GM20000 (cell line): ENCODE measurements at regions not wholly inside any gene's neighbourhood (a gene's known extent, or its start where the extent isn't known, plus 50 kb on each side); places are given as distances from the start of the nearest gene placed in this dataset.

Experiments used
- DNase-seq: peaks from one replicate; pipeline ENCODE4 v3.0.0; 2012; ENCODE audit warnings: low spot score
- TF ChIP-seq, protein P1 (sequence below): IDR thresholded peaks from 2 replicates; pipeline ENCODE4 v1.5.1; 2012; ENCODE audit warnings: mild to moderate bottlenecking, control low read depth; ENCODE audit errors: extremely low read depth, missing control alignments

- no peak for DNase-seq
- TF ChIP-seq, protein P1, sequence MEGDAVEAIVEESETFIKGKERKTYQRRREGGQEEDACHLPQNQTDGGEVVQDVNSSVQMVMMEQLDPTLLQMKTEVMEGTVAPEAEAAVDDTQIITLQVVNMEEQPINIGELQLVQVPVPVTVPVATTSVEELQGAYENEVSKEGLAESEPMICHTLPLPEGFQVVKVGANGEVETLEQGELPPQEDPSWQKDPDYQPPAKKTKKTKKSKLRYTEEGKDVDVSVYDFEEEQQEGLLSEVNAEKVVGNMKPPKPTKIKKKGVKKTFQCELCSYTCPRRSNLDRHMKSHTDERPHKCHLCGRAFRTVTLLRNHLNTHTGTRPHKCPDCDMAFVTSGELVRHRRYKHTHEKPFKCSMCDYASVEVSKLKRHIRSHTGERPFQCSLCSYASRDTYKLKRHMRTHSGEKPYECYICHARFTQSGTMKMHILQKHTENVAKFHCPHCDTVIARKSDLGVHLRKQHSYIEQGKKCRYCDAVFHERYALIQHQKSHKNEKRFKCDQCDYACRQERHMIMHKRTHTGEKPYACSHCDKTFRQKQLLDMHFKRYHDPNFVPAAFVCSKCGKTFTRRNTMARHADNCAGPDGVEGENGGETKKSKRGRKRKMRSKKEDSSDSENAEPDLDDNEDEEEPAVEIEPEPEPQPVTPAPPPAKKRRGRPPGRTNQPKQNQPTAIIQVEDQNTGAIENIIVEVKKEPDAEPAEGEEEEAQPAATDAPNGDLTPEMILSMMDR, result no peak
These were observed 128.3 kb downstream of the NSG2 start for GRCh38 chr5:174173766-174174165.

GRCh38 chr5:174175716-174176268, 130.3 kb downstream of the NSG2 start:
- DNase-seq, result no peak
- TF ChIP-seq, protein P1, result no peak

- TF ChIP-seq, protein P1, result no peak
- no peak for DNase-seq
These were observed 131.0 kb downstream of the NSG2 start for GRCh38 chr5:174176511-174176910.

GRCh38 chr5:174177531-174177930, 132.0 kb downstream of the NSG2 start:
- TF ChIP-seq, protein P1, result no peak
- no peak for DNase-seq

DNA sequence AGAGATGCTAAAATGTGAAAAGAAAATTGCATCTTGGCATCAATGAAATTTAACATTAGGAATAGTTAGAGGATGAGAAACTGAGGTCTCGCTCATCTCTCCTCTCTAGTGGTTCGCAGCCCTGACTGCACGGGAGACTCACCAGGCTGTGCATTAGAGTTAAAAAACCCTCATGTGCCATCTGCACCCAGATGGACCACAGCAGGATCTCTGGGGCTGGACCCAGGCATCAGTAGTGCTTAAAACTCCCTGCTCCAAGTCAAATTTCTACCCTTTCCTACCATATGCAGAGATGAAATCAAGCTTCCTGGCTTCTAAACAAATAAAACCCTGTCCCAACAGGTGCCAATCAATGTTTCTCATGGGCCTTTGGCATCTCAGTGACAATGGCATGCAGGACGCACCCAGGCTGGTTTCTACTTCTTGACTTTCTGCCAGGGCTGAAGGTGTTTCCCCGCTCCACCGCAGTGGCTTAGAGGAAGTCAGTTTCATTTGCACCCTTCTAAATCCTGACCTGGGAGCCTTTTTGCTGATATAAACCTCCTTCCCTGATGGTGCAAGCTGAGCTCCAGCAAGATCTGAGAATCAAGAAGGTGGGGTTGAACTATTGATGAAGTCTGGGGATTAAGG, 132.6 kb downstream of the NSG2 start:
- no peak for DNase-seq
- TF ChIP-seq, protein P1, result no peak

DNA sequence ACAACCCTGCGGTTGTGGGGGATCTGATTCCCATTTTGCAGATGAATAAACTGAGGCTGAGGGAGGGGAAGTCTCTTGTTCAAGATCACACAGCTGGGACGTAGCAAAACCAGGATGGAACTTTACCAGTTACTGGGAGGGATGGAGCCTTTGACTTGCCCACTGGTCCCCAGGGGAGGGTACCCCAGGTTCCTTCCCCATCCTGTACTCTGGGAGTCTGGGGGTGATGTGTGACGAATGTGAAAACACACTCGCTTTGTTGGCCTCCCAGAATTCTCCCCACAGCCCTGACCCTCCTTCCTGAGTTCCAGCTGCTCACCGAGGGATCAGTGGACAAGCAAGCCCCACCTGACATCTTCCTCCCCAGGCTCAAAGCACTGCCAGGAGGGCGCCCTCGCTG, 135.1 kb downstream of the NSG2 start:
- TF ChIP-seq, protein P1, result no peak

DNA sequence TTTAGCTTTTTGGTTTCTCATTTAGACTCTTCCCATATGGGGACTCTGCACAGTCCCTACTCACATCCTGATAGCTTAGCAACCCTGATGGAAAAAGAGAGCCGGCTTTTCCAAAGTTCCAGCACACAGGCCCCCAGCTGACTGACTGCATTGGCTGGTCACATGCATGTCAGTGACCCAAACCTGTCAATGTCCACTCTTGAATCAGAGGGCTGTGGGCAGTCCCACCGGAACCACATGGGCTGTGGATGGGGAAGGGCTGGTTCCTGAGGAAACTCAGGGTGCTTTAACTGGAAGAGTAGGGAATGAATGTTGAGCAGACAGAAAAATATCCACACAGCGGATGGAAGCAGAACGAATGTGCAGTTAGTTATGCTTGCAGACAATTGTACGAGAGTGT, 136.6 kb downstream of the NSG2 start:
- TF ChIP-seq, protein P1, result no peak
- no peak for DNase-seq

More for the DNA sequence above, 135.1 kb downstream of the NSG2 start:
- DNase-seq, result no peak
